Astrocyte of the cerebellum (primary cell): ENCODE measurements at regions not wholly inside any gene's neighbourhood (a gene's known extent, or its start where the extent isn't known, plus 50 kb on each side); places are given as distances from the start of the nearest gene placed in this dataset.
A peak's percentile ranks its signal among the peaks of the same experiment; 100 is the strongest.

Experiments
- DNase-seq: peaks from one replicate; pipeline ENCODE4 v3.0.0-alpha.2; 2011; ENCODE audit warnings: low read depth
- H3K4me3 ChIP-seq: 2 replicates; pipeline ENCODE4 v1.5.1; 2011; ENCODE audit warnings: mild to moderate bottlenecking, low read depth, low read length, moderate library complexity
- CTCF ChIP-seq: IDR thresholded peaks from 2 replicates; pipeline ENCODE4 v1.5.1; 2012; ENCODE audit warnings: low read length, low read depth, moderate library complexity, mild to moderate bottlenecking; ENCODE audit errors: missing control alignments
- in situ Hi-C: cut with HindIII; loops from 2 replicates; pipeline ENCODE4 v1.10.0; 2017; ENCODE audit warnings: low sequenced_read_pairs

GRCh38 chr3:64913515-64913914, 225.7 kb upstream of the ADAMTS9 start:
- H3K4me3 ChIP-seq = no peak overlapping the region
- in situ Hi-C loops = no loop called here
- TF ChIP-seq CTCF = no peak
- no peak for DNase-seq

- H3K4me3 ChIP-seq = no peak overlapping the region
- DNase-seq = no peak
- no peak for TF ChIP-seq CTCF
- in situ Hi-C loops = no loop called here
Measured at GRCh38 chr3:64911138-64911537, 223.3 kb upstream of the ADAMTS9 start.

DNA sequence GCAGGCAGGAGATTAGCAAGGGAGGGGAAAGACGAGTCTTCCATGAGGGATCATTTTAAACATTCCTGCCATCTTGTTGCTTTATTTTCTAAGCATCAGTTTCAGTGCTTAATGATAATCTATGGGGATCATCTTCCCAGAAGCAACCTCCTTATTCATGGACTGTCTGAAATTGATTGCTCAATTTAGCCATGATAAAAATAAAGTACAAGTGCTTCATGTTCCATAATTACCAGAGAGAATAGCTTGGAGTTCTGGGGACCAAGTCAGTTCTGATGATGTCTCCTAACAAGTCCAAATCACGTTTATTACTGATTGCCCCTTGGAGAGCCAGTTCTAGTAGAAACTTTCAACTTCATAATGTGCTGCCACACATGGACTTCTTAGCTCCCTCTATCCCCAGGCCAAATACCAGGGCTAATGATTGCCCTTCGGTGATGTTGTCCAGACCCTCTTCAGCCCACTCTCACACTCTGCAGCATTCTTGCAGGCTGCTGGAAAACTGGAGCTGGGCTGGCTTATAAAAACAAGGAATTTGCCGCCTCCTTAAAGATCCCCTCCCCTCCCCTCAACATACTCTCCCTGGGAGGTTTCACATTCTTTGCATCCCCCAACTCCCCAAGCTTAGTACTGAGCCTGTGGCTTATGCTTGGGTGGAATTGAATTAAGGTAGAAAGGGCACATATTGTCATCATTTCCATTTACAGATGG, 222.1 kb upstream of the ADAMTS9 start:
- DNase-seq = no peak
- no peak for TF ChIP-seq CTCF
- in situ Hi-C loops = no loop called here
- no peak overlapping the region for H3K4me3 ChIP-seq

GRCh38 chr3:64909011-64909410, 221.2 kb upstream of the ADAMTS9 start:
- no peak for TF ChIP-seq CTCF
- in situ Hi-C loops = no loop called here
- DNase-seq = no peak
- H3K4me3 ChIP-seq = no peak overlapping the region

DNA sequence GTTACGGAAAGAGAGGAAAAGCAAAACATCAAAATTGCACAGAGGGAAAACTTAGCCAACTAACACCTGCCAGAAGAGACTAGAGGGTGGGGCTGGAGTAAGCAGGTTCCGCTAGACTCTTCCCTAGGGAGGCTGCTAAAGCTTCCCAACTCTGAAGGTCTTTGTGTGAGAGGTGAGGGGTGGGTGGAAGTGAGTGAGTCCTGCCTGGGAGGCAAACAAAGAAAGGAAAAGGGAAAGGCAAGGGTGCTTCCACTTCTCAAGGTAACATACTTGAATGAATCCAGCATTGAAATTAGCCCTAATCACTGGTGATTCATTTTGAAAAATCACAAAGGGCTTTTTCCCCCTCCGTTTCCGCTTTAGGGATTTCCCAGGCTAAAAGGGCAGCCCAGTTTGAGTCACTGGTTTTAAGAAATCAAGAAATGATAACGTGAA, 220.5 kb upstream of the ADAMTS9 start:
- no peak for DNase-seq
- H3K4me3 ChIP-seq = no peak overlapping the region
- in situ Hi-C loops = no loop called here
- no peak for TF ChIP-seq CTCF

DNA sequence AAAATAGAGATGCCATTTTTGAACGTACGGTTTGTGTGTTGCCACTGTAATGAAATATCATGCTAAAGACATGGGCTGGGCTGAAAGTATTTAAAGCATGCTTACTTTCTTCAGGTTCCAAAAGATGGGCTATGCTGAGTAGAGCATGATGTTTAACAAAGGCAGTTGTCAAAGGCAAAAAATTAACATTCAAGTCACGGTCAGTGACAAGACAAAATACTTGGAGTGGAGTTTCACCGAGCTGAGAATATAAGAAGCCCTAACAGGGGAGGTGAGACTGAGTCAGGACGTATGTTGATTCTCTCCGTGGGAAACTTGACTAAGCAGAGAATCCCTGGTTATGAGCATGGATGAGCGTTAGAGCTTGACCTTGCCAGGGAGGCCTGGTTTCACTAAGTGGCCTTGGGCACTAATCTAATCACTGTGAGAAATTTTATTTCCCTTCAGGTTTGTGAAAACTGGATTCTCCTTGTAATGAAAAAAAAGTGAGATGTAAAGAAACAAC, 218.2 kb upstream of the ADAMTS9 start:
- H3K4me3 ChIP-seq = no peak overlapping the region
- TF ChIP-seq CTCF = no peak
- in situ Hi-C loops = no loop called here
- no peak for DNase-seq

DNA sequence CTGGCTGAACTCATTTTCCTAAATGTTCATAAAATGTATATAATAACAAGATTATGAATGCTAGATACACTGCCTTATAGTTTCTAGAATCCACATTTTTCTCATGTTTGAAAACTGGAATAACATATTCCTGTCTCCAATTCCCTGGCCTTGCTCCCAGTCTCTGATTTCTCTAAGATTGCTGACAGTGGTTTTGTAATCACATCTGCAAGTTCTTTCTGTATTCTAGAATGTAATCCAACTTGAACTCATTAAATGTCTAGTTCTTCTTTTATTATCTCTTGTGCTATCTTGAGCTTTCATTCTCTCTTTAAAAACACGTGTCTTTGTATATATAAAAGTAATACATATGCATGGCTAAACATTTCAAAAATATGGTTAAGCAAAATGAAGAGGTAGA, 215.2 kb upstream of the ADAMTS9 start:
- DNase-seq = peak; percentile 37
- H3K4me3 ChIP-seq = no peak overlapping the region
- TF ChIP-seq CTCF = no peak
- in situ Hi-C loops = no loop called here
